Colonic mucosa (tissue), 4 donors: ENCODE measurements at regions not wholly inside any gene's neighbourhood (a gene's known extent, or its start where the extent isn't known, plus 50 kb on each side); places are given as distances from the start of the nearest gene placed in this dataset.

Experiments
- DNase-seq: peaks from one replicate; pipeline ENCODE4 v3.0.0-alpha.2; 2020
- H3K27ac ChIP-seq: fragments of 200-600 bp; one replicate; pipeline ENCODE4 v1.8.0; 2021
- H3K27me3 ChIP-seq: fragments of 200-600 bp; one replicate; pipeline ENCODE4 v1.8.0; 2021
- H3K36me3 ChIP-seq: fragments of 200-600 bp; one replicate; pipeline ENCODE4 v1.8.0; 2021
- H3K4me1 ChIP-seq: fragments of 200-600 bp; one replicate; pipeline ENCODE4 v1.8.0; 2021; ENCODE audit warnings: mild to moderate bottlenecking
- H3K4me3 ChIP-seq: fragments of 200-600 bp; one replicate; pipeline ENCODE4 v1.8.0; 2021
- H3K9ac ChIP-seq, 2 donors: one replicate each; pipeline ENCODE4 v1.7.0; 2013; ENCODE audit warnings: control low read depth in 2 of 2, low read depth in 2 of 2, low read length in 2 of 2
- H3K9me3 ChIP-seq: fragments of 200-600 bp; one replicate; pipeline ENCODE4 v1.8.0; 2021
- intact Hi-C: fragments of 100-400 bp; cut with DNase I; formaldehyde crosslinking; loops from one replicate; pipeline ENCODE4 v1.14.1; 2022
- TF ChIP-seq, protein P1 (sequence below): fragments of 200-600 bp; IDR thresholded peaks from one replicate; pipeline ENCODE4 v1.8.0; 2022; ENCODE audit warnings: antibody characterized with exemption, mild to moderate bottlenecking
- donor health status: healthy.
- donor health status: DM: no; HTN: no; CAD: no.
- donor health status: DM: no; HTN: no; CAD: no.

DNA sequence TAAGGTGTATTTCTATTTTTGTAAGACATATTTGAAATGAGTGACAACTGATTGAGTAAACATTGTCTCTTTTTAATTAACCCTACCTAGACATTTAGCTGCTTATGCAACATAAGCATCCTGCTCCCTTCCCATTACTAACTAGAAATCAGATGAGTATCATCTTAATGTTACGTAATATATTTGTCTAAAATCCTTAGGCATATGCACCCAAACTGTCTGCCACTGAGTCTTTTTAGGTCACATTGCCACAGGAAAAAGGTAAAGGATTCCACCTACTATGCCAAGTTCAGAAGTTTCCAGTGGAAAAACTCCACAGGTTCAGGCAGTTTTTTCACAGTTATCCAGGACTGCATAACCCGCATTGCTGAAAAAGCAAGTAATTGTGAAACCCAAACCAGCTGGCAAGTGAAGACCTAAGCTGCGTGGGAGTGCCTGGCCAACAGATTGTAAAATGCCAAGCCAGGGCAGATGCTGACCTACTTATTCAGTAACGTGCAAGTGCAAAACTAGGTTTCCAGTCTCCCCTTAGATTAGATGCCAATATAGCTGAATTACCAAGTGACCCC, 983.7 kb downstream of the GATA3 start:
- no peaks in the 10 kb centered on the region for H3K4me1 ChIP-seq
- no peak for DNase-seq
- no peak overlapping the region for H3K9ac ChIP-seq
- no peaks in the 10 kb centered on the region for H3K36me3 ChIP-seq
- TF ChIP-seq, protein P1, sequence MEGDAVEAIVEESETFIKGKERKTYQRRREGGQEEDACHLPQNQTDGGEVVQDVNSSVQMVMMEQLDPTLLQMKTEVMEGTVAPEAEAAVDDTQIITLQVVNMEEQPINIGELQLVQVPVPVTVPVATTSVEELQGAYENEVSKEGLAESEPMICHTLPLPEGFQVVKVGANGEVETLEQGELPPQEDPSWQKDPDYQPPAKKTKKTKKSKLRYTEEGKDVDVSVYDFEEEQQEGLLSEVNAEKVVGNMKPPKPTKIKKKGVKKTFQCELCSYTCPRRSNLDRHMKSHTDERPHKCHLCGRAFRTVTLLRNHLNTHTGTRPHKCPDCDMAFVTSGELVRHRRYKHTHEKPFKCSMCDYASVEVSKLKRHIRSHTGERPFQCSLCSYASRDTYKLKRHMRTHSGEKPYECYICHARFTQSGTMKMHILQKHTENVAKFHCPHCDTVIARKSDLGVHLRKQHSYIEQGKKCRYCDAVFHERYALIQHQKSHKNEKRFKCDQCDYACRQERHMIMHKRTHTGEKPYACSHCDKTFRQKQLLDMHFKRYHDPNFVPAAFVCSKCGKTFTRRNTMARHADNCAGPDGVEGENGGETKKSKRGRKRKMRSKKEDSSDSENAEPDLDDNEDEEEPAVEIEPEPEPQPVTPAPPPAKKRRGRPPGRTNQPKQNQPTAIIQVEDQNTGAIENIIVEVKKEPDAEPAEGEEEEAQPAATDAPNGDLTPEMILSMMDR = no peak
- H3K4me3 ChIP-seq = no peak overlapping the region
- intact Hi-C loops = no loop called here
- H3K27ac ChIP-seq = no peak overlapping the region
- H3K27me3 ChIP-seq = no peaks in the 10 kb centered on the region
- no peaks in the 10 kb centered on the region for H3K9me3 ChIP-seq

DNA sequence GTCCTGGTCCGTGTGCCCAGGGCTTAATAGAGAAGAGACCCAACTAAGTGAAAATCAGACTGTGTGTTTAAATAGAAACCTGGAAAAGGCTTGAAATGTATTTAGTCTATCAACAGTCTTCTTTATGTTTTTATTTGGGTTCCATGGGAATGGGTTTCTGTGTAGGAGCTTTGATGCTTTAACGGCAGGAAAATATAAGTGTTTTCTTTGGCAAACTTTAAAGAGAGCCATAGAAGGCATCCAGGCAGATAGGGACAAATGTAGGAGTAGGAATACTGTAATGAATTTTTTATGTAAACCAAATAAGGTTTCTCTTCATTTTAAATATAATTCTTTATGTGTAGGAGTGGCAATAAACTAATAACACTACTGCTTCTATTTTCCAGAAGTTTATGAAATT, 989.0 kb downstream of the GATA3 start:
- no peaks in the 10 kb centered on the region for H3K36me3 ChIP-seq
- H3K27me3 ChIP-seq = no peaks in the 10 kb centered on the region
- TF ChIP-seq, protein P1 = no peak
- H3K4me1 ChIP-seq = no peaks in the 10 kb centered on the region
- no peak for DNase-seq
- H3K9ac ChIP-seq = no peak overlapping the region
- H3K9me3 ChIP-seq = no peaks in the 10 kb centered on the region
- no peak overlapping the region for H3K4me3 ChIP-seq
- intact Hi-C loops = no loop called here
- no peak overlapping the region for H3K27ac ChIP-seq

- Histone ChIP-seq H3K27me3 (no peaks in the 10 kb centered on the region), H3K4me3 (no peak overlapping the region), H3K9ac (no peak overlapping the region), H3K36me3 (no peaks in the 10 kb centered on the region), H3K4me1 (no peaks in the 10 kb centered on the region), H3K9me3 (no peaks in the 10 kb centered on the region), H3K27ac (no peak overlapping the region)
- intact Hi-C loops = no loop called here
- DNase-seq = no peak
- TF ChIP-seq, protein P1 = no peak
These were observed 990.8 kb downstream of the GATA3 start for GRCh38 chr10:9045311-9045710.

GRCh38 chr10:9051328-9051974, 997.0 kb downstream of the GATA3 start:
- no peak for DNase-seq
- Histone ChIP-seq H3K27ac (no peak overlapping the region), H3K9ac (no peak overlapping the region), H3K4me3 (no peak overlapping the region), H3K36me3 (no peaks in the 10 kb centered on the region), H3K9me3 (no peaks in the 10 kb centered on the region), H3K27me3 (no peaks in the 10 kb centered on the region), H3K4me1 (no peaks in the 10 kb centered on the region)
- intact Hi-C loops = no loop called here
- TF ChIP-seq, protein P1 = no peak

DNA sequence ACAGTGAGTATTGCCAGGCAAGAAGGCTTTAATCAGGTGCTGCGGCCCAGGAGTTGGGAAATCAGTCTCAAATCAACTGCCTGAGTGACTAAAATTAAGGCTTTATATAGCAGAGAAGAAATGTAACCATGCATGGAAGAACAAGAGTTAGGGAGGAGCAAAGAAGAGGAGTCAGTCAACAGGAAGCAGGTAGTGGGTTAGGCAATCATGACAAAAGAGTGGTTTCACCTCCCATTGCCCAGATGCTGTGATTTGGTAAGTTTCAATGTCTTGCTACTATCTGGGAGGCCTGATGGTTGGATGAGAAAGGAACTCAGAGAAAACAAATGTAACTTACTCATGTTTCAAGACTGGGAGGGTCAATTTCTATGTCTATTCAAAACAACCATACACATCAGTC, 998.3 kb downstream of the GATA3 start:
- DNase-seq = no peak
- Histone ChIP-seq H3K36me3 (no peaks in the 10 kb centered on the region), H3K4me1 (no peaks in the 10 kb centered on the region), H3K27me3 (no peaks in the 10 kb centered on the region), H3K27ac (no peak overlapping the region), H3K4me3 (no peak overlapping the region), H3K9ac (no peak overlapping the region), H3K9me3 (no peaks in the 10 kb centered on the region)
- TF ChIP-seq, protein P1 = no peak
- intact Hi-C loops = no loop called here
